EL (cell line): ENCODE measurements at regions not wholly inside any gene's neighbourhood (a gene's known extent, or its start where the extent isn't known, plus 50 kb on each side); places are given as distances from the start of the nearest gene placed in this dataset.

Experiments used
- DNase-seq: peaks from one replicate; pipeline ENCODE4 v3.0.0-alpha.2; 2016

DNA sequence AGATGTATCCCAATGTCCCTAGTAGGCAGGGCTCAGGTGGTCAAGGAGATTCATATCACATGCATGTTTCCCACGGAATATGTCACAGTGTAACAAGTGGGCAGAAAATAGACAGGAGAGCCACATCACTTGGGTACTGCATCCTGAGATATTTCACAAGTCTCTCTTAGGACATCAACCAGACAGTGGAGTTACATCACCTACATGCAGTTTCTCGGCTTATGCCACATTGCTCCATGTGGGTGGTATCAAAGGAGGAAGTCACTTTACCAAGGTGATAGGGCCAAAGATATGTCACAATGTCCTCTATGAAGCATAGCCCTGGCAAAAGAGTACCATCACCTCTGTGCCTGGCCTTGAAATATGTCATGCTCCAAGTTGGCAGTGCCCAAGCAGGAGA lies 1056.7 kb upstream of the AMELY start:
- no peak for DNase-seq

DNA sequence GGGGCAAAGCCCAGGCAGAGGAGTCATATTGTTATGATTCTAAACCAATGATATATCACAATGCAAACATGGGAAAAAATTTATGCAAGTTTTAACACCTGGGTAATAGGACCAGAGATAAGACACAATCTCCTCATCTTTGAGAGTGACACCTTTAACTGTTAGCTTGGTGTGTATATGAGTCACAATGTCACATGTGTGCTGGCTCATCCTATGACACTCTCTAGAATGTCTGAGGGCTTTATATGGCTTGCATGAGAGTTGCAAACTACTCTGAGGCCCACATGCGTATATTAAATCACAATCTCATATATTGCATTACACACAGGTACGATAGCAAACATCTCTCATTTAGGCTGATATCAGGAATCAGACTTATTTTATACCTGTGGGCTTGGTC lies 1055.4 kb upstream of the AMELY start:
- no peak for DNase-seq

DNA sequence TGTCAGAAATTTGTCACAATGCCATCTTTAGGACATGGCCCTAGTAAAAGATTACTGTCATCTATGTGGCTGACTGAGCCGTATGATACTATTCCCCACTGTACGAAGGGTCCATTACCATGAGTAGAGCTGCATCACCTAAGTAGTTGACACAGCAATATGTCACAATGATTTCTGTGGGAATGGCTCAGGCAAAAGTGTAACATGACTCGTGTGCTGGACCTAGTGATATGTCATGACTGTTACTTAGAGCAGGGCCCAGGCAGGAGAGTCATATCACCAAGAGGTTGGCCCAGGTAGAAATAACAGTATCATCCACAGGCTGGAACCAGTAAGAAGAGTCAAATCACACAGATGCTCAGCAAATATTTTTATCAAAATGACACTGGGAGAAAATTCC lies 1051.8 kb upstream of the AMELY start:
- no peak for DNase-seq

DNA sequence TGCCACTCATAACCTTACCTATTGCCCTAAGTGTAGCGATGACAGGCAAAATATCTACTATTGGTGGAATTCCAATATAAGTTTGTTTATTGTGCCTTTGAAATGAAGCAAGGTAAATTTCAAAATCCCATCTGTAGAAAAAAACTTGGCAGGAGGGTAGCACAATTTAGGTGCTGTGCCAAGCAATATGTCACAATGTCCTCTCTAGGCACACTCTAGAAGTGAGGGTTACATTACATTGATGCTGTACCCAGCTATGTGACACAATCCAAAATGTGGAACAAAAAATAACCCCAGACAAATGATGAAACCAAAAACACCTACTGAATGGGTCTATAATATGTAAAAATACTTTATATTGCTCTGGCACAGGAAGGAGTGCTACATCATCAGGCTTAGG lies 1050.8 kb upstream of the AMELY start:
- DNase-seq = no peak

DNA sequence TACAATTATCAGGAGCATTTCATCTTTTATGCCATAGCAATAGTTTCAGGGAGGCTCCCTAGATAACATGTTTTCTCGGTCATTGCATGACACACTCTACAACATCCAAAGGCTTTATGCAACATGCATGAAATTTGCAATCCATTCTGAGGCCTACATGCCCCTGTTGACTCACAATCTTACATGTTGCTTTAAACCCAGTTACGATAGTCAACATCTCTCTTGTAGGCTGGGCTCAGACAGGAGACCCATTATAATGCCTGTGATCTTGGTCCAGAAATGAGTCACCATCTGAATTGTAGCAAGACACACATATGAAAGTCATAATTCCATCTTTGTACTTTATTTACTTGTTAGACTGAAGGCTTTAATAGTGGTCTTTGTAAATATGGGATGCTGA lies 1050.3 kb upstream of the AMELY start:
- no peak for DNase-seq

DNA sequence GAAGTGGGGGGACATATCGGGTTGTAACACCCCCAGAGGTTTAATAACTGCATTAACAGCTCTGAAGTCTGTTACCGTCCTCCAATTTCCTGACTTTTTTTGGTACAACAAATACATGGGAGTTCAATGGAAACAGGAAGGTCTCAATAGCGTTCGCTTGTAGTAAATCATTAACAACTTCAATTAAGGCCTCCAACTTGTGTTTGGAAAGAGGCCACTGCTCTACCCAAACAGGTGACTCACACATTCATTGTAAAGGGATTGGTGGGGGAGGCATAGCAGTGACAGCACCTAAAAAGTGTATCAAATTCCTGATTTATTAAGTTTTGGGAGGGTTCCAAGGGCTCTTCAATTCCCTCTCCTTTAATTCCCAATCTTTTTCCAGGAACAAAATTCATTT lies 1046.2 kb upstream of the AMELY start:
- no peak for DNase-seq

DNA sequence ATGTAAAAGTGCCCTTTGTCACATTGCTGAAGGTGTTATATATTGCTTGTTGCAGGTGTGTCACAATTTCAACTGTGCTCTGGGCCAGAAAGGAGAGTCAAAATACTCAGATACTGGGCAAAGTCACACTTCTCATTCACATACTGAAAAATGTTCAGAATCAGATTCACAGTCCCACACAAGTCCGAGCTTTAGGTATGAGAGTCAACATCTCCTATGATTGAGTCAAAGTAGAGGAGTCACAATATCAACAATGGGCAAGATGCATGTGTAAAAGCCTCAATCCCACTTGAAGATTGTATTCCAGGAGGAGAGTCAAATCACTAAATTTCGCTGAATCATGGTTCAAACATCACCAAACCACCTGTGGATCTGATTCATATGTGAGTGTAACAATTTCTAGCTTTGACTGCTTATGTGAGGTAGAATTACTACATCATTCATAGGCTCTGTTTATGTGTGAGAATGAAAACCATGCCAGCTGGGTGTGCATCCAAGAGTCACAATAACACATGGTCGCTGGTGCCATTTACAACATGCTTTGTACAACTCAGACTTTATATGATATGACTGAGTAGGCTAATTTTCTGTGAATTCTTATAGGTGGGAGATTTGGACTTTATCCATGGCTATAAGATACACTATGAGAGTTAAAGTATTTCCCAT lies 1039.8 kb upstream of the AMELY start:
- no peak for DNase-seq

DNA sequence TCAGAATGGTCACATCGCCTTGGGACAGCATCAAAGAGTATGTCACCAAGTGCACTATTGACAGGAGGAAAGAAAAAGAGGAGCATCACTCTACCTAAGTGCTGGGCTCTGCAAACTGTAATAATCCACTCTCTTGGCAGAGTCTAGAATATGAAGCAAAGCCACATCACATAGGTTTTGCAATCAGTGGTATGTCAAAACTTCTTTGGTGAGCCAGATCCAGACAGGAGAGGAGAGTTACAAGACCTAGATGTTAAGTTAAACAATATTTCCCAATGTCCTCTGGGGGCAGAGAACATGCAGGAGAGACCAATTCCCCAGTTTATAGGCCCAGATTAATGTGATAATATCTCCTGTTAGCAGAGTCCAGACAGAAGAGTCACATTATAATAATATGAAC lies 1032.6 kb upstream of the AMELY start:
- no peak for DNase-seq

DNA sequence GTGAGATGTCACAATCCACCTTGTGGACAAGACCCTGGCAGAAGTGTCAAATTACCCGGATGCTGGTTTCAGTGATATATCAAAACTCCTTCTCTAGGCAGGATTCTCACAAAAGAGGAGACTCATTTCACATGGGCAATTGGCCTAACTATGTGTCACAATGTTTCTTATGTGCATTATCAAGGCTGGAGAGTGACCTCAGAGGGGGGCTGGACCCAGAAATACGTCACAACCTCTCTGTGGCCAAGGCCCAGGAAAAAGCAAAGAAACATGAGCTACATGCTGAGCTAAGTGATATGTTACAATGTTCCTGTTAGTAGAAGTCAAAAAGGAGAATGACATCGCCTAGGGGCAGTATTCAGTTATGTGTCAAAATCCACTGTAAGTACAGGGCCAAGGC lies 1031.2 kb upstream of the AMELY start:
- peak; percentile 1 for DNase-seq

DNA sequence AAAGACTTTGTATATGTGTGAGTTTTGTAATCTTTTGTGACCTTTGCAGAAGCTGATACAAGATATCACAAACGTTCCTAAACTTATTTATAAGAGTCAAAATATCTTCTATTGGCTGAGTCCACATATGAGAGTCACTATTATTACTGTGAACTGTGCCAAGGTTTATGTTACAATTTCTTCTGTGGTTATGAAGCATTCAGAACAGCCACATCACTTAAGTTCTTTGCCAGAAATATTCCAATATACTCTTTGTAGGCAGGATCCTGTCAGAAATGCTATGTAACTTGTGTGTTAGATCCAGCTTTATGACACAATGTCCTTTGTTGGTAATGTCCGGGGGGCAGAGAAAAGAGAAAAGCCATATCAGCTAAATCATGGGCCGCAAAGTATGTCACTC lies 1030.3 kb upstream of the AMELY start:
- no peak for DNase-seq

DNA sequence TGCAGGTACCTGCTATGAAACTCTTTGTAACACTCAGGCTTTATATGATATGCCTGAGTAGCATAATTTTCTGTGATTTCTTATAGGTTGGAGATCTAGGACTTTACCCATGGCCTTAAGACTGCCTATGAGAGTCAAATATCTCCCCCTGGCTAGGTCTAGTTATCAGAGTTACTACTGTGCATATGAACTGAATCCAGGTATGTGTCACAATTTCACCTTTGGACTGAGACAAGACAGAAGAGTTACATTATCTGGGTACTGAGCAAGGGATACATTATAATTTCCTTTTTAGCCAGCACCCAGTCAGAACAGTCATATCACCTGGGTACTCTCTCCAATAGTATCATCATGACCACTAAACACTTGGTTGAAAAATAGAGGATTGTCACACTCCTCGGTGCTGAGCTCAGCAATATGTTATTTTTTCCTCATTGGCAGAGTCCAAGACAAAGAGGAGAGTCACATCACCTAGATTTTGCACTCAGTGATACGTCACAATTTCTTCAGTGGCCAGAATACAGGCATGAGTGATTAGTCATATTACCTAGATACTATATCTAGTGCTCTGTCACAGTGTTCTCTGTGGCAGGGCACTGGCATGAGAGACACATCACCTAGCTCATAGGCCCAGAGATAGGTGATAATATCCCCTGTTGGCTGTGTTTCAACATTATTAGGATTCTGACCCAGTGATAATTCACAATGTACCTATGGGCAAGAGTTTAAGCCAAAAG lies 1027.6 kb upstream of the AMELY start:
- DNase-seq = no peak

DNA sequence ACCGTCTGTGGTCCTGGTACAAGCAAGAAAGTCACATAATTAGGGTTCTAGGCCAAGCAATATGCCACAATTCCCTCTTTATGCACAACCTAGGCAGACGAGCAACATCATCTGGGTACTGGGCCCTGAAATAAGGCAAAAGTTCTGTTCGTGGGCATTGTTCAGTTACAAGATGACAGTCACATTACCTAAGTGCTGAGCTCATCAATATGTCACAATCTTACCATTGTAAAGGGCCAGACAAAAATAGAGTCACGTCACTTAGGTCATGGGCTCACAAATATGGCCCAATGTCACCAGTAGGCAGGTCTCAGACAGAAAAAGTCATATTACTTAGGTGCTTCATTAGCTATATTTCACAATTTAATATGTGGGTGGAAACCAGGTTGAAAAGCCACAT lies 1025.3 kb upstream of the AMELY start:
- no peak for DNase-seq

DNA sequence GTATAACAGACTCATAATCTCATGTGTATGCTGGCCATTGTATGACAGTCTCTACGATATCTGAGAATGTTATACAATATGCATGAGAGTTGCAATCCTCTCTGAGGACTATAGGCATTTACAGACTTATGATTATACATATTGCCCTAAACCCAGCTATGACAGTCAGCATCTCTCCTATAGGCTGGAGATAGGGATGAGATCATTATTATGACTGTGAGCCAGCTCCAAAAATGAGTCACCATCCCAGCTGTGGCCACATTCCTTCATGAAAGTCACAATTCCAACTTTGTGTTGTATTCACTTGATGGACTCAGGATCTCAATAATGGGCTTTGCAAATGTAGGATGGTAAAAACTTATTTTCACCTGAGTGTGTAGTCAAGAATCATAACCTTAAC lies 1024.5 kb upstream of the AMELY start:
- peak; percentile 81 for DNase-seq

DNA sequence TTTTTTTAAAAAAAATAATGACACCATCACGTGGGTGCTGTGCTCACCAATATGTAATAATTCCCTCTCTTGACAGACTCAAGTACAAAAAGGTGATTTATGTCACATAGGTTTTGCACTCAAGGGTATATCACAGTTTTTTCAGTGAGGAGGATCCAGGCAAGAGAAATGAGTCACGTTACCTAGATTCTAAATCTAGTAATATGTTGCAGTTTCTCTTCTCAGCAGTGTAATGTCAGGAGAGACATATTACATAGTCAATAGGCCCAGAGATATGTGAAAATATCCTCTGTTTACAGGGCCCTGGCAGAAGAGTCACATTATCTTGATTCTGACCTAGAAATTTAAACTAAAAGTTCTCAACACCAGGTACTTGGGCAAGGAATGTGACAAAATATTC lies 1024.1 kb upstream of the AMELY start:
- no peak for DNase-seq

DNA sequence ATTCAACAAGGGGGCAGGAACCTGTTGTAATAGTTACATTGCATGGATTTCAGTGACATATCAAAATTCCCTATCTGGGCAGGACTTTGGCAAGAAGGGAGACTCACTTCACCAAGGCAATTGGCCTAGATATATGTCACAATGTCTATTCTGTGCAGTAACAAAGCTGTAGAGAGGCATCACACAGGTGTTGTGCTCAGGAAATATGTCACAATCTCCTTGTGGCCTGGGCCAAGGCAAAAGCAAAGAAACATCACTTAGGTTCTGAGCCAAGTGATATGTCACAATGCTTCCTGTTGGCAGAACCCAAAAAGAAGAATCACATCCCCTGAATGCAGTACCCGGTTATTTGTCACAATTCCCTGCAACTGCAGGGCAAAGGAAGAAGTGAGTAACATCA lies 1020.9 kb upstream of the AMELY start:
- no peak for DNase-seq

DNA sequence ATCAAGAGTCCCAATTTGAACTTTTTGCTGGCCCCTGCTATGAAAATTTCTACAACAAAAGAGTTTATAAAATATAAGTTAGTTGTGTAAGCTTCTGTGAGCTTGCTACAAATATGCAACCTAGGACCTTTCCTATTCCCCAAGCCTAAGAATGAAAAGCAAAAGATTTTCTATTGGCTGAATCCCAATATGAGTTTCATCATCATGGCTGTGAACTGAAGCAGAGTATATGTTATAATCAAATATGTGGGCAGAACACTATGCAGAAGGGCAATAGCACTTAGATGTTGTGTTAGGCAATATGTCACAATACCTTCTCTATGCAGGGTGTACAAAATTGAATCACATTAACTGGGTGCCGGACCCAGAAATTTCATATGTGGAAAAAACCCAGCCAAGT lies 1018.3 kb upstream of the AMELY start:
- no peak for DNase-seq

DNA sequence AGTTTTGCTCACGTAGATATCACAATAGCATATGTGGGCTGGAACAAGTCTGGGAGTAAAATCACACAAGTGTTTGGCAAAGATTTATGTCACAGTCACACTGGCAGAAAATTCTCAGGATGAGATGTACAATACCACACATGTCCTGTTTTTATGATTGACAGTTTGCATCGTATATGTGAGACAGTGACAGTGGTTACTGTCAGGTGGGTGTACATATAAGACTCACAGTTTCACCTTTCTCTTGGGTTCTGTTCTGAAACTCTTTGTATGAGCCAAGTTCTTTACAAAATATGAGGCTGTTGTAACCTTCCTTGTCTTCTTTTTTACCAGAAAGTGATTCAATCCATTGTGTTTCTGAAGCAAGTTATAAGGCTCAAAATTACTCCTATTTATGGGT lies 1012.5 kb upstream of the AMELY start:
- DNase-seq = no peak

DNA sequence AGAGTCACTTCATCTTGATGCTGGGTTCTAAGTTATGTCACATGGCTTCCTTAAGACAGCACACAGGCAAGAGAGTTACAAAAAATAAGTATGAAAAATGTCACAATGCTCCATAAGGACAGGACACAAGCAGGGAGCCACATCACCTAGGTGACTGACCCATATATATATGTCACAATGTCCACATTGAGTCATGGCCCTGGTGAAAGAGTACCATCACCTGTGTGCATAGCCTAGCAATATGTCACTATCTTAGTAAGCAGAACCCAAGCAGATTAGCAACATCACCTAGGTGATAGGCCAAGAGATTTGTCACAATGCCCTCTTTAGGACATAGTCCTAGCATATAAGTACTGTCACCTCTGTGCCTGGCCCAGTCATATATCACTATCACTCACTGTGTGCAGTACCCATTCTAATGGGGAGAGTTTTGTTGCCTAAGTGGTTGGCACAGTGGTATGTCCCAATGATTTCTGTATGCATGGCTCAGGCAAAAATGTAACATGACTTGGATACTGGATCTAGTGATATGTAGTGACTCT lies 1012.0 kb upstream of the AMELY start:
- no peak for DNase-seq

DNA sequence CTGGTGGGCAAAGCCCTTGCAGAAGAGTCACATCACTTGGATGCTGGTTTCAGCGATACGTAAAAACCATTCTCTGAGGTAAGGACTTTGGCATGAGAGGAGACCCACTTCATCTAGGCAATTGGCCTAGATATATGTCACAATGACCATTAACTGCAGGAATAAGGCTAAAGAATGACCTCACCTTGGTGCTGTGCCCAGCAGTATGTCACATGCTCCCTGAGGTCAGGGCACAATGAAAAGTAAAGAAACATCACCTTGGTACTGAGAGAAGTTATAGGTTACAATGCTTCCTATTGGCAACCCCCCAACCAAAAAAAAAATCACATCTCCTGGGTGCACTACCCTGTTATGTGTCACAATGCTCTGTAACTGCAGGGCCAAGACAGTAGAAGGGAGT lies 1008.8 kb upstream of the AMELY start:
- DNase-seq = no peak

DNA sequence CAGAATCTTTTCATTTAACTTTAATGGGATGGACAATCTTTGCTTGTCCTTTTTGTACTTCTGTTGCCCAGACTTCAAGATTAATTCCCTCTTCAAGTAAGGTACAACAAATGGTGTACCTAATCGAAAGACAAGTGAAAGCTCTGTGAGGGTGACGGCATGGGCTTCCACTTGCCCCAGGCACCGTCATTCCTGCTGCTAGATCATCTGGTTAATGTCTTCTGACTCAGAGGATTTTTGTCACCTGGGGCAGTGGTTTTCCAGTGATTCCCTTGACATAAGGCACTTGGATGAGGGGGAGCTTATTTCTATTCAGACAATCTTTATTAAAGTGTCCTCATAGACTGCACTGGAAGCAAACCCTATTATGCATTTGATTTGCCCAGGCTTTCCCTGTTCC lies 977.0 kb upstream of the AMELY start:
- no peak for DNase-seq

DNA sequence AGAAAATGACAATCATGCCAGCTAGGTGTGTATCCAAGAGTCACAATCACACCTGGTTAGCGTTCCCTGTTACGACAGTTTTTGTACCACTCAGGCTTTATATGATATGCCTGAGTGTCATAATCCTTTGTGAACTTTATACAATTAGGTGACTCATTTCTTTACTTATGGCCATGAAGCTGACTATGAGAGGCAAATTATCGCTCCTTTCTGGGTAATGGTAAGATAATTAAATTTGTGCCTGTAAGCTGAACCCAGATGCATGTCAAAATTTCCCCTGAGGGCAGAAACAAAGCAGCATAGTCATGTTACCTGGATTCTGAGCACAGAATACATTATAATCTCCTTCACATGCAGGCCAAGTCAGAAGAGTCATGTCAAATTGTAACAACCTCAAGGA lies 970.1 kb upstream of the AMELY start:
- DNase-seq = no peak

DNA sequence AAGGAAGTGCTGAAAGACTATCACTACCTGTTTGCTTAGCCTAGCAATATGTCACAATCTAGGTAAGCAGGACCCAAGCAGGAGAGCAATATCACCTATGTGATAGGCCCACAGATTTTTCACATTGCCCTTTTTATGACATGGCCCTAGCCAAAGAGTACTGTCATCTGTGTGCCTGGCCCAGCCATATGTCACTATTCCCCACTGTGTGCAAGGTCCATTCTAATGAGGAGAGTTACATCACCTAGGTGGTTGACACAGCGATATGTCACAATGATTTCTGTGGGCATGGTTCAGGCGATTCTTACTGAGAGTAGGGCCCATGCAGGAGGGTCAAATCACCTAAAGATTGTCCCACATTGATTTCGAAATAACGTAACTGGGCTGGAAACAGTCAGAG lies 967.7 kb upstream of the AMELY start:
- DNase-seq = no peak

DNA sequence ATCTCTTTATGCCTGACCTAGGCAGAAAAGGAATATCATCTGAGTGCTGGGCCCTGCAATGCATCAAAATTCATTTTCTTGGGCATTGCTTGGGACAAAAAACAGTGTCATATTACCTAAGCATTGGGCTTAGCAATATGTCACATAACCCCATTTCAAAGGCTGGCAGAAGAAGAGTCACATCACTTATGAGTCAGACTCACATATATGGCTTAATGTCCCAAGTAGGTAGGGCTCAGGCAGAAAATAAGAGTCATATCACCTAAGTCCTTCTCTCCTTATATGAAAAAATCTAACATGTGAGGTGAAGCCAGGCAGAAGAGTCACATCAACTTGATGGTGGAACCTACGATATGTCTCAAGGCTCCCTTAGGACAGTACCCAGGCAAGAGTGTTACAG lies 967.2 kb upstream of the AMELY start:
- no peak for DNase-seq

DNA sequence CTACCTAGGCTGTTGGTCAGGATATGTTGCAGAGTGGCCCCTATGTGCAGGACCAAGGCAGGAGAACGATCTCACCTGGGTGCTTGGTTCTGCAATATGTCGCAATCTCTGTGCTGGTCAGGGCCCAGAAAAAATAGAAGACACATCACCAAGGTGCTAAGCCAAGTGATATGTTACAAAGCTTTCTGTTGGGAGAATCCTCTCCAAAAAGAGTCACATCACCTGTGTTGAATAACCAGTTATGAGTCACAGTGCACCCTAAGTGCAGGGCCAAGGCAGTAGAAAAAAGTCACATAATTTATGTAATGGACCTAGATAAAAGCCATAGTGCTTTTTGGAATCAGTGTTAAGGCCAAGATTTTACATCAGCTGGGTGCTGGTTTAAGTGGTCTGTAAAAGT lies 965.9 kb upstream of the AMELY start:
- no peak for DNase-seq

DNA sequence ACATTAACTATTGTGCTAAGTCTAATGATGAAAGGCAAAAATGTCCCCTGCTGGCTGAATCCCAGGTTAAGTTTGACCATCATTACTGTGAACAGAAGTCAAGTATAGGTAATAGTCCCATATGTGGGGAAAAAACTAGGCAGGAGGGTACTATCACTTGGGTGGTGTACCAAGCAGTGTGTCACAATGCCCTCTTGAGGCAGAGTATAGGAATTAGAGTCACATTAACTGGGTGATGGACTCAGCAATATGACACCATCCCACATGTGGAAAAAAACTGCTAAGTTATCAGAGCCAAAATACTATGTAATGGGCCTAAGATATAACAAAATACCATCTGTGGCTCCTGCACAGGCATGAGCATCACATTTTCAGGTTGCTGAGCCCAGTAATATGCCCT lies 962.5 kb upstream of the AMELY start:
- peak; percentile 44 for DNase-seq
